ENCODE measurements at regions not wholly inside any gene's neighbourhood (a gene's known extent, or its start where the extent isn't known, plus 50 kb on each side); places are given as distances from the start of the nearest gene placed in this dataset.
"Not testable (repeated sequence)": the region's sequence is repeated elsewhere in the genome, so short reads cannot be mapped to it uniquely, and the experiment has no call there.

DNA sequence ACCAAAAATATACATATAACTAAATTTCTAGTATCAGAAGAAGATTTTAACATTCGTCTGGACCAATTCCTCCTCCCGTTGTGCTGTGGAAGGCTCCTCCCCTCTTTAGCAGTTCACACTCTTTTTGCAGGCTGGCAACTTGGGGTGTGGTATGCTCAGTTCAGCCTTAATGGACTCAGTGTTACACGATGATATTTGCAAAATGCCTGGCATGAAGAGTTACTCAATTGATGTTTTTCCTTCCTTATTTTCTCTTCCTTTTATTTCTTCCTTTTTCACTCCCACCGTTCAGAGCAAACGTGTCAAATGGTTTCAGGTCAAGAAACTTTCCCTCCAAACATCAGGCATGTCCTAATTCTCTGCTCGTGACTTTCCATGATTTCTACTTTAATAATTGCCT lies 248.3 kb downstream of the PHF14 start:
- no peak for DNase-seq

DNA sequence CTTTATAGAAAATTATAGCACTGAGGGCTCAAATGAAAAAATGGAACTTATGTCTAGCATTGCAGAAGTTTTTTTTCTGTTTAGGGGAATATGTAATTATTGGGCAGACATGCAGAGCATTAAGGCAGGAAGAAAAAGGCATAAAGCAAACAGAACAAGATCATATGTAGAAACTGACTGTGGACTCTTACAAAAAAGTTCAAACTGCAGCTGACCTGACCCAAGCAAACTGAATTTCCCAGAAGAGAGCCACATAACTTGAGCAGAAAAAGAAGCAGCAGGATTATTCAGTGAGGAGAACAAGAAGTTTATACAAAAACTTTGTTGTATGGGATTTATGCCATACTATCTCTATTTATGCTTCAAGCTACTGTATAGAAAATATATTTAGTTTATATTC lies 250.9 kb downstream of the PHF14 start:
- DNase-seq: no peak

DNA sequence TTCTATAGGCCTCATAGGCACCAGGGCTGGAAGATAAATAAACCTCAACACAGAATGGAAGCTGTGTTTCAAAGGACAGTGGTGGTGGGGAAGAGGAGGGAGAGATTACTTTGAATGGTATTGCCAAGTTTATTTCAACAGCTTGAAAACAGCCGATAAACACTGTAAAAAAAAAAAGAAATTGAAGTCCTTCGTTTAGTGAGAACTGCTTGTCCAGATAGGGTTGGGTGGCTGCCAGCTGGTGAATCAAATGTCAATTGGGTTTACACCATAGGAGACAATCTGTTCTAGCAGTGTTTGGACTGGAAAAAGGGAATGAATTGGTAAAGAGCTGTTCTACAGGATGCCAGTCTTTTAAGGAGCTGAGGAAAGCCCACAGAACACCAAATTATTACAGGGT lies 254.8 kb downstream of the PHF14 start:
- DNase-seq: peak; percentile 50

DNA sequence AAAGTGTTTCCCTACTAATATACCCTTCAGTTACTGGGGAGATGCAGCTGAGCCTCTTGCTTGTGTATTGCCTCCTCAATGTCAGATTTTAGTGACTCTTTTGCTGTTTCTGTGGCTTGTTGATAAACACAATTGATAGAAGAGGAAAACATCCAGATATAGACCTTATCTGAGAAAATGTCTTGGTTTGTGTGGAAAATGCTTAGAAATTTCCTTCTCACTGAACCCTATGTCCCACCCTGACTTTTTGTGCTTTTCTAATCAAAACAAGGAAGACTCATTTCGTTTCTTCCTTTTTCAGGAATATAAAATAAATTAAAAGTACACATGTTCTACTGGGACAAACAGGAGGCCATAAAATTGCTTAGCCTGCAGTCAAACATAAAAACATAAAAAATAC lies 257.5 kb downstream of the PHF14 start:
- DNase-seq: no peak

DNA sequence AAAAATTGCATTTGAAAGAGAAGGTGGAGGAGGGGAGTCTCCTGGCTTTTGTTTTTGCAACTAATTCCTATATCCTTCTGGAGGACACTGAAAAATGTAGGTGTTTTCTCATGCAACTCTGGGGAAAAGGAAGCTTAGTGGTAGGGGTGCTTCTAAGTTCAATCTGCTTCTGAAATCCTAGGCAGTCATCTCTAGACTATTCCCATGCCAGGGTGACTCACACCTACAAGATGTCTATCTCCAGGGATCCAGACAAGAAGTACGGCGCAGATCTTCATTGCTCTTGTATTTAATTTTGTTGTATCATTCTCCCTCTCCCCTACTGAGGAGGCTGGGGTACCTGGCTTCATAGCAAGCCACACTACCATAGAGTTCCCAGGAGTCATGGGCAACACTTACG lies 258.8 kb downstream of the PHF14 start:
- DNase-seq: no peak

DNA sequence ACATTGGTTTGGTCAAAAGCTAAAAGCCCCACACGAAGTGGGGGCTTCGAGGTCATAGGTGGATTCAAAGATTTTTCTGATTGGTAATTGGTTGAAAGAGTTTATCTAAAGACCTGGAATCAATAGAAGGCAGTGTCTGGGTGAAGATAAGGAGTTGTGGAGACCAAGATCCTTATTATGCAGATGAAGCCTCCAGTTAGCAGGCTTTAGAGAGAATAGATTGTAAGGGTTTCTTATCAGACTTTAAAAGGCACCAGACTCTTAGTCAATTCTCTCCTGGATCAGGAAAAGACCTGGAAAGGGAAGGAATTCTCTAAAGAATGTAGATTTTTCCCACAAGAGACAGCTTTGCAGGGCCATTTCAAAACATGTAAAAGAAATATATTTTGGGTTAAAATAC lies 260.2 kb downstream of the PHF14 start:
- no peak for DNase-seq

DNA sequence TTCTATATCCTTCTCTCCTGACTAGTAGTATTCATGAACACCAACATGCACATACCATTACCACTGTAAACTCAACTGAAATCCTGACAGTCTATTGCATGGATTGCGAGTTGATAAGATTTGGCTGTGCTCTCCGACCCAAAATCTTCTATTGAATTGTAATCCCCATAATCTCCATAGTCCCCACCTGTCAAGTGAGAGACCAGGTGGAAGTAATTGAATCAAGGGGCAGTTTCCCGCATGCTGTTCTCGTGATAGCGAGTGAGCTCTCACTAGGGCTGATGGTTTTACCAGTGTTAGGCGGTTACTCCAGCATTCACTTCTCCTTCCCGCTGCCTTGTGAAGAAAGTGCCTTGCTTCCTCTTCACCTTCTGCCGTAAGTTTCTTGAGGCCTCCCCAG lies 261.8 kb downstream of the PHF14 start:
- DNase-seq: no peak

DNA sequence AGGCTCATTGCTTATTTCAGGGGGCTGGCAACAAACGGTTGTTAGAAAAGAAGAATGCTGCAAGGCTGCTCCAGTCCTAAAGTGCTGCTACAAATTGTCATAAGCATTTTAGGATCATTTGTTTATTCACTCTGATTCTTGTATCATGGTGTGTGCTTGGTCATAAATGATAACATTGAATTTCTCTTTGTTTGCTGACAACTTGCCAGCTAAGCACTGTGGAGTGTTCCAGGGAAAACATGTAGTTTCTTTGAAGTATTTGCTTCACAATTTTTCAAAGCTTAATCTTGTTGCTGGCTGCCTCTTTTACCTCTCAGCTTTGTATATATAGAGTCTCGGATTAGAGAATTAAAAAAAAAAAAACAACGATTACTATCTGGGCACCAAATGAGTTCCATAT lies 263.0 kb downstream of the PHF14 start:
- no peak for DNase-seq

DNA sequence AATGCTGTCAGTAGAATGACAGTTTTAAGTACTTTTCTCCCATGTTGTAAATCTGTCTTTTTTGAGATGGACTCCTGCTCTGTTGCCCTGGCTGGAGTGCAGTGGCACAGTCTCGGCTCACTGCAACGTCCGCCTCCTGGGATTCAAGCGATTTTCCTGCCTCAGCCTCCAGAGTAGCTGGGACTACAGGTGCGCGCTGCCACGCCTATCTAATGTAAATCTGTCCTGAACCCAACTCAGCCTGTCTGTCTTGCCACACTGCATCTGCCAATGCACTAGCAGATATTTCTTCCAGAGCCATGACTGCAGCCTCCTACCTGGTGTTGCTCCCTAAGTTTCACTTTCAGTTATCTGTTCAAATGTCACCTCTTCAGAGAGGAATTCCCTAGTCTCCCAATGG lies 264.1 kb downstream of the PHF14 start:
- no peak for DNase-seq

DNA sequence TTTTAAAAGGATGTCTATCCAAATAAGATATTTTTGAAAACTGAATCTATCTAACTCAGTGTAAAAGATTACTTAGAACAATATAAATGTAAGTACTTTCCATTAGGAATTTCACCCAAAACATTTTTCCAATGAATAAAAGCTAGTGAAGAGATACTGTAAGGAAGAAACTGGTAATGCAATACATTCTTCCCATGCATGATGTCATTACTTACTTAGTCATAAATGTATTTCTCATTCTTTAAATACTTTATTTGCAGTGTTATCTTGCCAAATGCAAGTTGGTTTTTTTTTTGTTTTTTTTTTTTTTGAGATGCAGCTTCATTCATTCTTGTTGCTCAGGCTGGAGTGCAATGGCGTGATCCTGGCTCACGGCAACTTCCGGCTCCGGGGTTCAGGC lies 265.6 kb downstream of the PHF14 start:
- no peak for DNase-seq

DNA sequence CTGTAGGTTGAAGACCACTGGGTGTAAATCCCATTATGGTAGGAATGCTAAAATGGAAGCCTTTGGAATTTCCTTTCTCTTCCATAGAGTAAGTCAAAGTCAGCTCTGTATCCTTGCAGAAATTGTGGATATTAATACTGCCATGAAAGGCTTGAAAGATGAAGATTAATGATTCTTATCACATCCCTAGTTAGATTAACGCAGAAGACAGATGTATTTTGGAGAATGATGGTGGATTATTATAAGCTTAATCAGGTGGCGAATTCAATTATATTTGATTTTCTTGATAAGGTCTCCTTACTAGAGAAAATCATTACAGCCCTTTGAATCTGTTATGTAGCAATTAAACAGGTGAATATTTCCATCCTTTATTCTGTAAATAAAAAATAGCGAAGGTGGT lies 270.1 kb downstream of the PHF14 start:
- no peak for DNase-seq

DNA sequence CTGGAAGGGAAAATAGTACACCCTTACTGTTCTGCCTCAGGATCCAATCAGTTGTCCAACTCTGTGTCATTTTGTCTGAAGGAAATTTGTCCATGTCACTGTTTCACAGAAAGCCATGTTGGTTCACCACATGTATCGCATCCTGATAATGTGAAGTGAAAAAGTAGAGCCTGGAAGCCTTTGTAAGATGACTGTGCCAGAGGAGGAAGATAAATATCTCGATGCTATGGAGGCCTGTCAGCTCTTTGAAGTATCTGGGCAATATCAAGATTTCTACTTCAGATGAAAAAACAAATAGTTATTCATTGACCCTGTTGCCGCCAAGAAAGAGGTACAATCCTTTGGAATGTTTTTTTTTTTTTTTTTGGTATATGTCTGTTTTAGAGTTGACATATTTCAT lies 270.5 kb downstream of the PHF14 start:
- DNase-seq: no peak

DNA sequence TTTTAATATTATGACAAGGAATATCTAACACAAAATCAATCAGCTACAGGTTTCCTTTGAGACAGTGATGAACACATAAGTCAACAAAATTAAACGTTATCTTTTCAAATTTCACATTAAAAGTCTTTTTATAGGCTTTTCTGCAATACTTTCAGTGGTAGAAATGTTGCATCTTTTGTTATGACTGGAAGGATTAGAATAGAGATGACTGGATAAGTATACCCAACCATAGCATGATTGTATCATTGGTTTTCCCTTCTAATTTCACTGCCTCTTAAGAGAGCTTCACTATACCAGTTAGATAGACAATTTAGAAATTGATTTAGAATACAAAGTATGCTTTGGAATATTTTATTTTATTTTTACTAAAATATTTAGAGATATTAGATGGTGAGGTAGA lies 273.9 kb downstream of the PHF14 start:
- no peak for DNase-seq

DNA sequence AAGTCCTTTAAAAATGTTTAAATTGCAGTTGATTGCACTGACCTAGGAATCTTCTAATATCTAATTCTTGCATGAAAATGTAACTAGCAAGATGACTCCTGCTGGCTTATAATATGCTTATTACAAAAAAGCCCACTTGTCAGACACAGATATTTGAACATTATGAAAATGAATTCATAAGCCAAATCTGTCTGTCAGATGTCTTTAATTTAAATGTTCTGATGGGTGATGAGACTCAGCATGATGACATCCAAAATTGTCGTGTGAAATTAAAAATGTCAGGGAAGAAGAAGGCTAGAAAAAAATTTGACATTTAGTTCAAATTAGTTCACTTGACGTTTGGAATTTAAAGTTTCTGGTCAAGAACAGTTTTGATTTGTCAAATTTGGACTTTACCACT lies 277.8 kb downstream of the PHF14 start:
- DNase-seq: no peak

DNA sequence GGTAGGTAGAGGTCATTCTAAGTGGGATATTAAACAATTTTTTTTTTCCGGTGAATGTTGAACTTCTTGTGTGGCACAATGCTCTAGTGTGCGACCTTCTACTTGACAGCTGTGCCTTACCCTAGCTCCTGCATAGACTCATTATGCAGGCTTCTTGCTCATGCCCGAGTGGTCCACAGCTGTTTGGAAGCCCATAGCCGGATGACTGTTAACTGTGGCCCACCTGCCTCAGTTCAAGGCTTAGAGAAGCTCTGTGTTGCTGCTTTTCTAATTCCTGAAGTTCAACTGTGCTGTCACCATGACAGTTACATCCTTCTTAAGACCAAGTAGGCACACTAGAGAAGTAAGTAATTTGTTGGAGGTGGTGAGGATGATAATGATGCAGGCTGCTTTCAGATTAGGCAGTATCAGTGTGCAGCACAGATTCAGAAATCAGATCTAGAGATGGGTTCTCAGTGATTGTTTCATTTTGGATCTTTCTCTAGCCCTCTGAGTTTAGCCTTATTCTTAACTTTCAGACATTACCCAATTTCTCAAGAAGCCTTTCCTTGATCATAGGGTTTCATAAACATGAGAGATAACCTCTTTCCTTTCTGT lies 278.4 kb downstream of the PHF14 start:
- DNase-seq: no peak

DNA sequence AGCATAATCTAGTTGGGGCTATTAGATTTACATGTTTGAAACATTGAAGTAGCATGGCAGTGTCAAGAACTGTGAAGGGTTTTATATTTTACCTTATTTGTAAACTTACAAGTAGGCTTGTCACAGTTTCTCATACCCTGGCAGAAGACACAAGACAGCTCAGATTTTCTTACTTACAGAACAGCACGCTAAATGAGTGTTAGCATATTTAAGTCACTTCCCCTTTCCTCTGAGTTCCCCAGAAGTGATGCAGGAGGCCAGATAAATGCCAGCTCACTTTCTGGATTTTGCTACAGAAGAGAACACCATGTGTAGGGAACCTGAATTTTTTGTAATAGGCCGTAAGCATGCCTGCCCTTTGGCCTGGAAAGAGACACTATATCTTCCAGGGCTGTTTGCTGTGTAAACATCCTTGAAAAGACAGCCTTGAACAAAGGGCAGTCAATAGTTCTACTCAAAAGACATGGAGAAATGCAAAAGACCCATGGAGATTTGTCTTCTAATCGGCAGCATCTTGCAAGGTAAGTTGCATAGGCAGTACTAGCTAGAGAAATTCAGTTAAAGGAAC lies 279.1 kb downstream of the PHF14 start:
- no peak for DNase-seq

DNA sequence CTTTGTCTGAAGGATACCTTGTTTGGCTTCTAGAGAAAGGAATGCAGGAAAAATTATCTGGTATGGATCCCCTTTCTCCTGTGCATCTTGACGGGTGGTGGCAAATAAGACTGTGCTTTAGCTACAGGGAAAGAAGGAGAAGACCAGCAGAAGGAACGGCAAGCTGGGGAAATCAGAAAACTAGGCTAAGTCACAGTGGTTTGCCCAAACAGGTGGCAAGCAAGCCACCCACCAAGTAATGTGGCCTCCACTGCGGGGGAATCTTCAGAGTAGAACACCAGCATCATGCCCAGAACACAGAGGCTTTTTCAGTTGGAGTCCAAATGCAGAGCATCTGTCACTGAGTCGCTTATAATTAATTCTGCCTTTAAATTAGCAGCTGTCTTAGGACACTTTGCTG lies 282.8 kb downstream of the PHF14 start:
- no peak for DNase-seq

DNA sequence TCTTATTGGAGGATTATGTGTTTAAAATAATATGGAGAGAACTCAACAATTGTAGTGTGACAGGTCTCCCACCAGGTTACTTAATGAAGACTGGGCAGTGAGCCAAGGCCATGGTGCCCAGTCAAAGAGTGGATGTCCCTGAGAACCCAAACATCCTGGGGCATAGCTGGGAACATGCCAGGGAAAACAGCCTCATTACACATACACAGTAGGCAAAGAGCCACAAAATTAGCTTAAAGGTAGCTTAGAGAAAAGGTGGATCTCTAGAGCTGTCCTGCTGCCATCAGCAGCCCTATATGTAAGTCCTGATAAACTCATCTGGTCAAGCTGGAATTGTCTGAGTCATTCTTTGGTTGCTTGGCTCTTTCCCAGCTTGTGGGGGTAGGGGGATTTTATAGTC lies 287.8 kb downstream of the PHF14 start:
- peak; percentile 15 for DNase-seq

DNA sequence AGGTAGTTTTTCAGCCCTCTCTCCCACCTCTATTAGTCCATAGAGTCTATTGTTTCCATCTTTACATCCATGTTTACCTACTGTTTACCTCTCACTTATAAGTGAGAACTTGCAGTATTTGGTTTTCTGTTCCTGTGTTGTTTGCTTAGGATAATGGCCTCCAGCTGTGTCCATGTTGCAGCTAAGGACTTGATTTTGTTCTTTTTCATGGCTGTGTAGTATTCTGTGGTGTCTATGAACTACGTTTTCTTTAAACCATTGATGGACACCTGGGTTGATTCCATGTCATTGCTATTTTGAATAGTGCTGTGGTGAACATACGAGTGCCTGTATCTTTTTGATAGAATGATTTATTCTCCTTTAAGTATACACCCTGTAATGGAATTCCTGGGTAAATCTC lies 292.4 kb downstream of the PHF14 start:
- DNase-seq: no peak

DNA sequence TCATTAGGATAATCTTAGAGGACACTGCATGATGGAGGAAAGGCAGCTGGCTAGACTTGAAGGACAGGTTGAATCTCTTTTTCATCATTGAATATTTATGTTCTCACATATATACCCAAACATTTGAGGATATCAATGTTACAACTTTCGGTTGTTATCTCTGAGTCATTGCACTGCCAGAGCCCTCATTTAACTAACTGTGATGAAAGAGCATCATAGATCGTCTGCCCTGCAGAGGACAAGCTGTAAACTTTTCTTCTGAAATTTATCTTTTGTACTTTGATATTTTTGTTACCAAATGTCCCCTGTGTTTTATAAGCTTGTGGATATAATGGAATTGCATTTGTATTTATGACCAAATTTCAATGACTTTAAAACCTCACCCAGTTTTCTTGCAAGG lies 298.7 kb downstream of the PHF14 start:
- DNase-seq: no peak

DNA sequence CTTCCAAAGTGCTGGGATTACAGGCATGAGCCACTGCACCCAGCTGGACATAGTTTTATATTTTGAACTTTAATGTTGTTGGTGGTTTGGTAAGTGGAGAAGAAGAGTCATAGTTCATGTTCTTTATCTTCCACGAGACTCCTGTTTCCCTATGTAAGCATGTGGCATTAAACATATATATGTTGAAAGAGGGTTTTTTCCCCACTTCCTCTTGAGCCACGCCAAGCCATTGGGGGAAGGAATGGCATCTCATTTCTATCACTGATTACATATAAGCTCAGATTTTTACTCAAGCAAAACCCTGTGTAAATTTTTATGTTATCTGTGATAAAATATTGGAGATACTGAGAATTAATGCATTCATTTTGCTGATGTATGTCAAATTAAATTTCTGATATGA lies 300.4 kb downstream of the PHF14 start:
- no peak for DNase-seq

DNA sequence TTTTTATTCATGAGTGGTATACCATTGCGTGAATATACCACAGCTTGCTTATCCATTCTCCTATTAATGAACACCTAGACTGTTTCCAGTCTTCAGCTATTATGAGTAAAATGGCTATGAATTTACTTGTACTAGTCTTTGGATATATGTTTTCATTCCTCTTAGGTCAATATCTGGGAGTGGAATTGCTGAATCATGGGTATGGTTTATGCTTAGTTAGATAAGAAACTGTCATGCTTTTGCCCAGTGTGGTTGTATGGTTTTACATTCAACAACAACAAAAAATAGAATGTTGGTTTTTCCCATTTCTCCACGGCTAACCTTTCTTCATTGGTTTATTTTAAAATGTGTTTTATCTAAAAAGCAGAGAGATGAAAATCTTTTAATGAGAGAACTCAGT lies 308.3 kb downstream of the PHF14 start:
- peak; percentile 86 for DNase-seq

DNA sequence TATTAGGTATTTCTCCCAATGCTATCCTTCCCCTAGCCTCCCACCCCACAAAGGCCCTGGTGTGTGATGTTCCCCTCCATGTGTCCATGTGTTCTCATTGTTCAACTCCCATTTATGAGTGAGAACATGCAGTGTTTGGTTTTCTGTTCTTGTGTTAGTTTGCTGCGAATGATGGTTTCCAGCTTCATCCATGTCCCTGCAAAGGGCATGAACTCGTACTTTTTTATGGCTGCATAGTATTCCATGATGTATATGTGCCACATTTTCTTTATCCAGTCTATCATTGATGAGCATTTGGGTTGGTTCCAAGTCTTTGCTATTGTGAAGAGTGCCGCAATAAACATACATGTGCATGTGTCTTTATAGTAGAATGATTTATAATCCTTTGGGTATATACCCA lies 309.9 kb downstream of the PHF14 start:
- not testable (repeated sequence) for DNase-seq

DNA sequence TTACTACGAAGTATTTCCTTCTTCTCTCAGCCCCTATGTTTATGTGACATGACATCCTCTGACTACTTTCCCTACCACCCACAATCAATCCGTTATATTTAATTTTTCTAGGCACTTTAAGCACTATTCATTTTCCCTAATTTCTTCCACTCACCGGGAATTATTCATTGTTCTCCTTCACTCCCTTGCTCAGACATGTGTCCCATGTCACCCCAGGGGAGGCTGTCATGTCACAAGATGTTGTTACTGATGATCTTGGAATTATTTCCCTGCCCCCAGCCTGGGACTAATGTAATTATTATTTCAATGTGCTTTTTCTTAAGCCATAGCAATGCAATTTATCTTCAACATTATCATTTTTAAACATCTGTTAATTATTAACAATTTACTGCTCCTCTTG lies 317.2 kb downstream of the PHF14 start:
- no peak for DNase-seq

DNA sequence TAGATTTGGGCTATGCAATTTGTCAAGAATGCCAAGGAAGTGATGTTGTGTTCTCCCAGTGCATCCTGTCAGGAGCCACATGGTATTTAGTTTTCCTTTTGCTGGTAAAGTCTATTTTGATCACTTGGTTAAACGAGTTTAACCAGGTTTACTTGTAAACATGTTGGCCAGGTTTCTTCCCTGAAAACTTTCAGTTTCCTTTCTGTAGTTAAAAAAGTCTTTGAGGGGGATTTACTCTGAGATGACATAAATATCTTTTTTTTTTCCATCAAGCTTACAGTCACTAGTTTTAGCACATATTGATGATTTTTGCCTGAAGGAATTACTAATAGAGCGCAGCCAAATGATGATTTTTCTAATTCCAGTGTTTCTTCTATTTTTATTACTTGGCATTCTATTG lies 320.5 kb downstream of the PHF14 start:
- DNase-seq: no peak

DNA sequence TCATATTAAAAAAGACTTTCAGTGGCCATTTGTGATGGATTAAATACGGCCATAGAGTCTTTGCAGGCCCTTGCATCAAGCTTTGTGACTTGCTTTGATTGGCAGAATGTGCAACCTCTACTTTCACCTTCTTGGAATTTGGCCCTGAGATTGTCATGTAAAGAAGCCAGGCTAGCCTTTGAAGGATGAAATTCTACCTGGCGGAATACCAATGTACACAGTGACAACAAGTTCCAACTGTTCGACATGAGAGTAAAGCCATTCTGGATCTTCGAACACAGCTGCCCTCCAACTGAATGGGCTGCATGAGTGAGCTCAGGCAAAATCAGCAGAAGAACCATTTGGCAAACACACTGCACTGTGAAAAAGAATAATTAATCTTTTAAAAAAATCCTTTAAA lies 321.3 kb downstream of the PHF14 start:
- DNase-seq: no peak

All from hematopoietic multipotent progenitor cell treated with erythropoietin and hydrocortisone succinate and interleukin-3 and kit ligand, for 8 days (in vitro differentiated cells).